ENCODE measurements at regions not wholly inside any gene's neighbourhood (a gene's known extent, or its start where the extent isn't known, plus 50 kb on each side); places are given as distances from the start of the nearest gene placed in this dataset.

- TF ChIP-seq, protein P1, sequence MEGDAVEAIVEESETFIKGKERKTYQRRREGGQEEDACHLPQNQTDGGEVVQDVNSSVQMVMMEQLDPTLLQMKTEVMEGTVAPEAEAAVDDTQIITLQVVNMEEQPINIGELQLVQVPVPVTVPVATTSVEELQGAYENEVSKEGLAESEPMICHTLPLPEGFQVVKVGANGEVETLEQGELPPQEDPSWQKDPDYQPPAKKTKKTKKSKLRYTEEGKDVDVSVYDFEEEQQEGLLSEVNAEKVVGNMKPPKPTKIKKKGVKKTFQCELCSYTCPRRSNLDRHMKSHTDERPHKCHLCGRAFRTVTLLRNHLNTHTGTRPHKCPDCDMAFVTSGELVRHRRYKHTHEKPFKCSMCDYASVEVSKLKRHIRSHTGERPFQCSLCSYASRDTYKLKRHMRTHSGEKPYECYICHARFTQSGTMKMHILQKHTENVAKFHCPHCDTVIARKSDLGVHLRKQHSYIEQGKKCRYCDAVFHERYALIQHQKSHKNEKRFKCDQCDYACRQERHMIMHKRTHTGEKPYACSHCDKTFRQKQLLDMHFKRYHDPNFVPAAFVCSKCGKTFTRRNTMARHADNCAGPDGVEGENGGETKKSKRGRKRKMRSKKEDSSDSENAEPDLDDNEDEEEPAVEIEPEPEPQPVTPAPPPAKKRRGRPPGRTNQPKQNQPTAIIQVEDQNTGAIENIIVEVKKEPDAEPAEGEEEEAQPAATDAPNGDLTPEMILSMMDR (IDR thresholded peaks at IDR 0.05; ENCODE audit: low read depth, low read length) = no peak
- no peak for TF ChIP-seq EZH2phosphoT487 (IDR thresholded peaks at IDR 0.05; ENCODE audit: low read depth)
Observed at GRCh38 chr9:108666240-108666784, 189.5 kb downstream of the ACTL7B start.
